H9 (cell line): ENCODE measurements at regions not wholly inside any gene's neighbourhood (a gene's known extent, or its start where the extent isn't known, plus 50 kb on each side); places are given as distances from the start of the nearest gene placed in this dataset.
"Not testable (repeated sequence)": the region's sequence is repeated elsewhere in the genome, so short reads cannot be mapped to it uniquely, and the experiment has no call there.

ENCODE experiments used
- DNase-seq: peaks from one replicate; pipeline ENCODE4 v3.0.0-alpha.2; 2017
- H2AFZ ChIP-seq: one replicate; pipeline ENCODE4 v1.6.1; 2013; ENCODE audit warnings: mild to moderate bottlenecking, low read length, control low read depth, moderate library complexity
- H2AK5ac ChIP-seq: 2 replicates; pipeline ENCODE4 v1.6.1; 2013; ENCODE audit warnings: low read length, control low read depth, mixed read lengths; ENCODE audit not compliant: insufficient read length
- H2BK120ac ChIP-seq: one replicate; pipeline ENCODE4 v1.6.1; 2013; ENCODE audit warnings: low read depth, mild to moderate bottlenecking, low read length, control low read depth, inconsistent platforms; ENCODE audit not compliant: poor library complexity, severe bottlenecking
- H2BK12ac ChIP-seq: 2 replicates; pipeline ENCODE4 v1.6.1; 2013; ENCODE audit warnings: low read length, control low read depth, mixed read lengths, low read depth; ENCODE audit not compliant: insufficient read length
- H2BK15ac ChIP-seq: 2 replicates; pipeline ENCODE4 v1.6.1; 2013; ENCODE audit warnings: low read depth, low read length, control low read depth
- H2BK20ac ChIP-seq: one replicate; pipeline ENCODE4 v1.6.1; 2013; ENCODE audit warnings: low read depth, mild to moderate bottlenecking, low read length, control low read depth, inconsistent platforms; ENCODE audit not compliant: poor library complexity, severe bottlenecking
- H2BK5ac ChIP-seq: 2 replicates; pipeline ENCODE4 v1.6.1; 2013; ENCODE audit warnings: low read length, control low read depth, mixed read lengths; ENCODE audit not compliant: insufficient read length
- H3K14ac ChIP-seq: 2 replicates; pipeline ENCODE4 v1.6.1; 2013; ENCODE audit warnings: low read length, control low read depth; ENCODE audit not compliant: insufficient read depth
- H3K18ac ChIP-seq: 2 replicates; pipeline ENCODE4 v1.6.1; 2013; ENCODE audit warnings: low read depth, mild to moderate bottlenecking, mixed read lengths, low read length, control low read depth; ENCODE audit not compliant: insufficient read length
- H3K23ac ChIP-seq: 2 replicates; pipeline ENCODE4 v1.6.1; 2013; ENCODE audit warnings: low read length, control low read depth, mixed read lengths, low read depth; ENCODE audit not compliant: insufficient read length
- H3K23me2 ChIP-seq: 2 replicates; pipeline ENCODE4 v1.6.1; 2013; ENCODE audit warnings: low read depth, mild to moderate bottlenecking, mixed read lengths, low read length, control low read depth; ENCODE audit not compliant: insufficient read length, poor library complexity, severe bottlenecking
- H3K27ac ChIP-seq: 2 replicates; pipeline ENCODE4 v1.5.1; 2013; ENCODE audit warnings: low read length, control low read depth, mixed read lengths, low read depth; ENCODE audit not compliant: insufficient read length
- H3K27me3 ChIP-seq: 2 replicates; pipeline ENCODE4 v1.6.1; 2013; ENCODE audit warnings: low read length, control low read depth, inconsistent platforms; ENCODE audit not compliant: insufficient read depth
- H3K4ac ChIP-seq: 2 replicates; pipeline ENCODE4 v1.6.1; 2013; ENCODE audit warnings: low read depth, mild to moderate bottlenecking, control low read depth, inconsistent platforms, low read length, moderate library complexity
- H3K4me1 ChIP-seq: 2 replicates; pipeline ENCODE4 v1.6.1; 2013; ENCODE audit warnings: low read length, control low read depth, inconsistent platforms; ENCODE audit not compliant: insufficient read depth
- H3K4me2 ChIP-seq: 2 replicates; pipeline ENCODE4 v1.6.1; 2013; ENCODE audit warnings: low read length, control low read depth, mixed read lengths; ENCODE audit not compliant: insufficient read length, insufficient read depth
- H3K56ac ChIP-seq: 2 replicates; pipeline ENCODE4 v1.6.1; 2013; ENCODE audit warnings: low read depth, mild to moderate bottlenecking, mixed read lengths, low read length, control low read depth; ENCODE audit not compliant: insufficient read length
- H3K79me1 ChIP-seq: 2 replicates; pipeline ENCODE4 v1.6.1; 2013; ENCODE audit warnings: low read depth, mild to moderate bottlenecking, moderate library complexity, low read length, control low read depth, inconsistent platforms; ENCODE audit not compliant: insufficient read depth, poor library complexity, severe bottlenecking
- H3K79me2 ChIP-seq: 2 replicates; pipeline ENCODE4 v1.6.1; 2013; ENCODE audit warnings: low read length, control low read depth, inconsistent platforms; ENCODE audit not compliant: insufficient read depth
- H3K9ac ChIP-seq: 2 replicates; pipeline ENCODE4 v1.6.1; 2013; ENCODE audit warnings: low read length, control low read depth, mixed read lengths; ENCODE audit not compliant: insufficient read length; ENCODE audit errors: extremely low read depth
- H3K9me3 ChIP-seq: one replicate; pipeline ENCODE4 v1.6.1; 2013; ENCODE audit warnings: low read depth, low read length, inconsistent platforms; ENCODE audit not compliant: control insufficient read depth
- H3T11ph ChIP-seq: one replicate; pipeline ENCODE4 v1.6.1; 2013; ENCODE audit warnings: mild to moderate bottlenecking, low read length, control low read depth, inconsistent platforms
- H4K20me1 ChIP-seq: one replicate; pipeline ENCODE4 v1.6.1; 2013; ENCODE audit not compliant: control insufficient read depth, insufficient read length, insufficient read depth
- H4K5ac ChIP-seq: 2 replicates; pipeline ENCODE4 v1.6.1; 2013; ENCODE audit warnings: low read depth, mild to moderate bottlenecking, mixed read lengths, low read length, control low read depth; ENCODE audit not compliant: insufficient read length
- H4K8ac ChIP-seq: replicated peaks from 2 replicates; pipeline ENCODE4 v1.6.1; 2013; ENCODE audit warnings: low read length, control low read depth, mixed read lengths, low read depth; ENCODE audit not compliant: insufficient read length
- H4K91ac ChIP-seq: 2 replicates; pipeline ENCODE4 v1.6.1; 2013; ENCODE audit warnings: low read depth, mild to moderate bottlenecking, moderate library complexity, mixed read lengths, low read length, control low read depth; ENCODE audit not compliant: insufficient read length
- H3K27ac Mint-ChIP-seq, 3 experiments: 2 replicates in 2 of 3; 3 replicates in 1 of 3; pipeline ENCODE4 v1.8.0; 2020 to 2021; ENCODE audit warnings: mixed read lengths in 3 of 3, mild to moderate bottlenecking in 1 of 3, moderate library complexity in 1 of 3
- H3K27me3 Mint-ChIP-seq: 2 replicates; pipeline ENCODE4 v1.8.0; 2021; ENCODE audit warnings: low read depth, mild to moderate bottlenecking, moderate library complexity, mixed read lengths
- H3K36me3 Mint-ChIP-seq, 3 experiments: 2 replicates in 2 of 3; 3 replicates in 1 of 3; pipeline ENCODE4 v1.8.0; 2020 to 2021; ENCODE audit warnings: low read depth in 3 of 3, mixed read lengths in 3 of 3; ENCODE audit not compliant: insufficient read depth in 1 of 3
- H3K4me1 Mint-ChIP-seq, 2 experiments: 2 replicates each; pipeline ENCODE4 v1.8.0; 2020; ENCODE audit warnings: mixed read lengths in 2 of 2
- H3K4me3 Mint-ChIP-seq, 2 experiments: 2 replicates in 1 of 2; 3 replicates in 1 of 2; pipeline ENCODE4 v1.8.0; 2020 to 2021; ENCODE audit warnings: mild to moderate bottlenecking in 2 of 2, mixed read lengths in 2 of 2, moderate library complexity in 1 of 2
- H3K9me3 Mint-ChIP-seq, 2 experiments: 2 replicates in 1 of 2; 3 replicates in 1 of 2; pipeline ENCODE4 v1.8.0; 2020; ENCODE audit warnings: mild to moderate bottlenecking in 2 of 2, mixed read lengths in 2 of 2, moderate library complexity in 1 of 2
- WGBS: extraction: QIAGEN DNeasy Blood & Tissue Kit; methylation state at CpG from one replicate; pipeline ENCODE4 v1.1.7; 2013; ENCODE audit warnings: missing lambda C conversion rate, low lambda C conversion rate, mixed read lengths; ENCODE audit not compliant: insufficient read length; ENCODE audit errors: extremely low coverage; 5-methylcytosine and 5-hydroxymethylcytosine counted together

DNA sequence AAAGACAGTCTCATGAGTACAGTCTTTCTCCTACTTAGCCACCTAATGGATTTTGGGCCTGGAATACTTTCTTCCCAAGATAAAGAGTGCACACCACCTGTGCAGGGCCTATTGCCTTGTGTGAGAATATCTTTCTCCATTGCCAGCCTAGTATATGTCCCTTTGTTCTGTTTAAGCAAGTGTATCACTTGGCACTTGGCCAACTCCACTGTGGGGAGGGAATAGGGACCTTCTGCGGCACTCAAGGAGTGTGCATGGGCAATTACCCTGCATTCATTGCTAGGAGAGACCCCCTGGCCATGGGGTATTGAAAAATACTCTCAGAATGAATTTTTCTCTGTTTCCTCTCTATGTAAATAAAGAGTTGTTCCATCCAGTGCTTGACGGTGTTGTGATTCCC is 201.7 kb upstream of the OR4C13 start:
- H4K5ac ChIP-seq, H3K27ac ChIP-seq, H2BK20ac ChIP-seq, H2BK120ac ChIP-seq, H2BK5ac ChIP-seq, H4K20me1 ChIP-seq, H3K23ac ChIP-seq, H3K4ac ChIP-seq, H3K27me3 ChIP-seq, H2AFZ ChIP-seq, H4K8ac ChIP-seq, H3K14ac ChIP-seq, H3K79me1 ChIP-seq, H3K79me2 ChIP-seq, H3K4me3 Mint-ChIP-seq, H3K9ac ChIP-seq, H4K91ac ChIP-seq, H3K27me3 Mint-ChIP-seq, H3K18ac ChIP-seq, H3K4me1 ChIP-seq, H2BK12ac ChIP-seq, H2AK5ac ChIP-seq, H3K4me2 ChIP-seq, H3K56ac ChIP-seq, H2BK15ac ChIP-seq, H3K4me1 Mint-ChIP-seq, H3K23me2 ChIP-seq, H3K27ac Mint-ChIP-seq, H3T11ph ChIP-seq, DNase-seq: not testable (repeated sequence)
- peaks cover 2 to 17% (median 4%) of the 10 kb centered on the region in 3 experiments; a peak in 6 of 7 replicates for H3K36me3 Mint-ChIP-seq
- peaks cover 19% of the 10 kb centered on the region for H3K9me3 ChIP-seq
- WGBS = no CpG with 5 or more reads among the region's 2 CpGs
- peaks cover 81 to 83% of the 10 kb centered on the region in 2 experiments for H3K9me3 Mint-ChIP-seq

GRCh38 chr11:49750960-49751359 is 201.2 kb upstream of the OR4C13 start:
- not testable (repeated sequence) for H3K4me1 ChIP-seq, H3K14ac ChIP-seq, H3K23me2 ChIP-seq, H3K27ac ChIP-seq, H3K4ac ChIP-seq, H3K56ac ChIP-seq, DNase-seq, H2BK120ac ChIP-seq, H4K5ac ChIP-seq, H2BK12ac ChIP-seq, H3K4me2 ChIP-seq, H2AK5ac ChIP-seq, H2BK20ac ChIP-seq, H3K27me3 ChIP-seq, H2BK15ac ChIP-seq, H2AFZ ChIP-seq, H3T11ph ChIP-seq, H4K91ac ChIP-seq, H4K8ac ChIP-seq, H2BK5ac ChIP-seq, H3K79me1 ChIP-seq, H3K79me2 ChIP-seq, H3K27me3 Mint-ChIP-seq, H3K9ac ChIP-seq, H3K18ac ChIP-seq, H3K4me1 Mint-ChIP-seq, H3K27ac Mint-ChIP-seq, H4K20me1 ChIP-seq, H3K23ac ChIP-seq, H3K4me3 Mint-ChIP-seq
- Mint-ChIP-seq H3K9me3 (peaks cover 81 to 83% of the 10 kb centered on the region in 2 experiments), H3K36me3 (peaks cover 2 to 16% (median 2%) of the 10 kb centered on the region in 3 experiments; a peak in 6 of 7 replicates)
- peaks cover 14% of the 10 kb centered on the region for H3K9me3 ChIP-seq
